Brain microvascular endothelial cell (primary cell): ENCODE measurements at regions not wholly inside any gene's neighbourhood (a gene's known extent, or its start where the extent isn't known, plus 50 kb on each side); places are given as distances from the start of the nearest gene placed in this dataset.

Experiments used
- DNase-seq: peaks from one replicate; pipeline ENCODE4 v3.0.0-alpha.2; 2020
- H3K27ac ChIP-seq: fragments of 250-450 bp; sonication (Bioruptor Pico); 2 replicates; pipeline ENCODE4 v1.5.1; 2020; ENCODE audit warnings: mild to moderate bottlenecking, moderate library complexity
- H3K27me3 ChIP-seq: fragments of 250-450 bp; sonication (Bioruptor Pico); replicated peaks from 2 replicates; pipeline ENCODE4 v1.5.1; 2020; ENCODE audit warnings: mild to moderate bottlenecking
- H3K36me3 ChIP-seq: fragments of 250-450 bp; sonication (Bioruptor Pico); replicated peaks from 2 replicates; pipeline ENCODE4 v1.5.1; 2020; ENCODE audit warnings: mild to moderate bottlenecking
- H3K4me3 ChIP-seq: 2 replicates; pipeline ENCODE4 v1.5.1; 2011; ENCODE audit warnings: low read depth, mild to moderate bottlenecking, control low read depth, low read length, moderate library complexity
- CTCF ChIP-seq: IDR thresholded peaks from 2 replicates; pipeline ENCODE4 v1.5.1; 2011; ENCODE audit warnings: low read depth, mild to moderate bottlenecking, moderate library complexity, low read length, control low read depth, inconsistent platforms; ENCODE audit errors: missing control alignments
- in situ Hi-C: cut with HindIII; loops from 2 replicates; pipeline ENCODE4 v1.10.0; 2017; ENCODE audit warnings: low sequenced_read_pairs, low pct_ligation_motif_present

GRCh38 chr6:122102026-122102425, 297.4 kb upstream of the HSF2 start:
- Histone ChIP-seq H3K27me3 (no peaks in the 10 kb centered on the region), H3K4me3 (no peak overlapping the region), H3K36me3 (no peaks in the 10 kb centered on the region), H3K27ac (no peak overlapping the region)
- in situ Hi-C loops, result no loop called here
- no peak for DNase-seq
- TF ChIP-seq CTCF, result no peak

- H3K27me3 ChIP-seq, result no peaks in the 10 kb centered on the region
- no peak for DNase-seq
- H3K4me3 ChIP-seq, result no peak overlapping the region
- in situ Hi-C loops, result no loop called here
- H3K27ac ChIP-seq, result no peak overlapping the region
- no peak for TF ChIP-seq CTCF
- H3K36me3 ChIP-seq, result no peaks in the 10 kb centered on the region
Observed at GRCh38 chr6:122107256-122107852, 292.1 kb upstream of the HSF2 start.

- Histone ChIP-seq H3K36me3 (no peaks in the 10 kb centered on the region), H3K4me3 (no peak overlapping the region), H3K27ac (no peak overlapping the region), H3K27me3 (no peaks in the 10 kb centered on the region)
- DNase-seq, result no peak
- in situ Hi-C loops, result no loop called here
- no peak for TF ChIP-seq CTCF
Observed at GRCh38 chr6:122109075-122109474, 290.4 kb upstream of the HSF2 start.

GRCh38 chr6:122114717-122115116, 284.7 kb upstream of the HSF2 start:
- DNase-seq, result no peak
- H3K36me3 ChIP-seq, result no peaks in the 10 kb centered on the region
- H3K27ac ChIP-seq, result no peak overlapping the region
- no peaks in the 10 kb centered on the region for H3K27me3 ChIP-seq
- in situ Hi-C loops, result no loop called here
- H3K4me3 ChIP-seq, result no peak overlapping the region
- no peak for TF ChIP-seq CTCF

- no peaks in the 10 kb centered on the region for H3K36me3 ChIP-seq
- no peak for TF ChIP-seq CTCF
- no peak overlapping the region for H3K27ac ChIP-seq
- no peak overlapping the region for H3K4me3 ChIP-seq
- DNase-seq, result no peak
- no peaks in the 10 kb centered on the region for H3K27me3 ChIP-seq
- in situ Hi-C loops, result no loop called here
Observed at GRCh38 chr6:122116119-122116834, 283.2 kb upstream of the HSF2 start.
